ENCODE measurements at regions not wholly inside any gene's neighbourhood (a gene's known extent, or its start where the extent isn't known, plus 50 kb on each side); places are given as distances from the start of the nearest gene placed in this dataset.

DNA sequence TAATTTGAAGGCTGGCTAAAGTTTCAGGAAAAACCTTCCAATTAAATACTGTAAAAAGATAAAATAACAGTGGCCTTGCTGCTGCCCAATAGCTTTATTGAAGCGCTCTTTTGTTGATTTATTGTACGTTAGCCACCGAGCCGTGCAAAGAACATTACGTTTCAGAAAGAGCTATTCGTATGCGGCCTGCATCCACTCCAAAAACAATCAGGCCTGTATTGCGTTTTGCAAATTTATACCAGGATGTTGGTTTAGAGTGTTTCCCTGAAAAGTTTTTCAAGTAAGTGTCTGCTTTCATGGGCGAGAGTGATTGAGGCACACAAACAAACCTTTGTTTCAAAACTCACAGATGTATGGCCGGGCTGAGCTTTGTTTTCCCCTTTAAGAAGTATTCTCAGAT is 257.2 kb upstream of the SALL3 start:
- no peak for DNase-seq (ENCODE audit: low read depth in 2 of 2)

DNA sequence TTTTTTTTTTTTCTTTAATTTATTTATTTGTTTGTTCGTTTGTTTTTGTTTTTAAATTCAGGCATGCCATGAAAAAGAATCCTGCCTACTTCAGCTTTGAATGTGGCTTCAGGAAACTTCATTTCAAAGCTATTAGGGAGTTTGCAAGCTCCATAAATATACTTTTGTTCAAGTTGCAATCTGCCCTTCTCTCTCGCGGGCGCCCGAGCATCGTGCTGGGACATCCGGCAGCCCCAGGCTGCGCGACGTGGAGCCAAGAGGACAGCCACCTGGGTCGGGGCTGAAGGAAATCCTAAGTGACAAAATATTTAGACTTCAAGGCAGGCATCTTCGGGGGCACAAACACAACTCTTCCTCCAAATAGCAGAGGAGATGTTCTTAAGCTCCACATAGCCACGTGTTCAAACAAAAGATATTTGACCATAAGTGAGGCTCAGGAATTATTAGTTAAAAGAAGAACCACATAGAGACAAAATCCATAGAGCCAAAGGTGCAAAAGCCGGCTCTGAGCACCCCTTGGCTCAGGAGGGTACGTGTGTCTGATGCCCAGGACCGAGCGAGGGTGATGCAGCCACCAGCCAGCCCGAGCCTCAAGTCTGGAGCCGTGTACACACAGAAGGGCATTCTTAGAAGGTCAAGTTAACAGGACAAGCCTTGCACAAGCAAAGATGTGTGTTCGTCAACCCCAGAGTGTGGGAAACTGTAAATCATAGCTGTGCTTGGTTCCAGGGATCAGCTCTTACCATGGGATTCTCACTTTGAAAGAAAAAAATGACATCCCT is 256.5 kb upstream of the SALL3 start:
- no peak for DNase-seq (ENCODE audit: low read depth in 2 of 2)

DNA sequence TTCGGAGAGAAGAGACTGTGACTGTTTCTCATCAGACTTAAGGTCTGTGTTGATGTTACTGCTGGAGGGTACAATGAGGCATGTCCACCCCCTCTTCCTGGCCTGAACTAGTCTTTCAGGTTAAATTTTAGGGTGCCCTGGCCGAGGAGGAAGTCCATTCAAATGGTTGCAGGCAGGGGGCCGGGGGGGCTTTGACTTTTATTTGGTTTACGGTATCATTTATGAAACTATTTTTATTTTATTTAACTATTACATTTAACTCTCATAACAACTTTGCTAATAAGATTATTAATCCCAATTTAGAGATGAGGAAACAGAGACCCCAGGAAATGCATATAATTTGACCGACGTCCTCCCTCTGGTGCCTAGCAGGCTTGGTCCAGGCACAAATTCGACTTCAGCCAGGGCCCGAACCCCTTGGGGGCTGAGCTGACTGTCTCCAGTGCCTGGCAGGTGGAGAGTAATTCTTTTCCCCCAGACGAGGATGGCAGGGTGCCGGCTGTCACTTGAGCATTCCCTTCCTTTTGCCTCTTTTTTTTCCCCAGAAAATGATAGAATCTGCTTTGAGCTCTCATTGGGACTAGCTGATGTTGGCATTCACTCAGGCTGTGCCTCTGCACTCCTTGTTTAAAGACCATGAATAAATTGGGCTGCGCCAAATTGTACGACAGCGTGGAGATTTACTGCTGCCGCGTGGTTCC is 255.3 kb upstream of the SALL3 start:
- DNase-seq (ENCODE audit: low read depth in 2 of 2) = no peak

DNA sequence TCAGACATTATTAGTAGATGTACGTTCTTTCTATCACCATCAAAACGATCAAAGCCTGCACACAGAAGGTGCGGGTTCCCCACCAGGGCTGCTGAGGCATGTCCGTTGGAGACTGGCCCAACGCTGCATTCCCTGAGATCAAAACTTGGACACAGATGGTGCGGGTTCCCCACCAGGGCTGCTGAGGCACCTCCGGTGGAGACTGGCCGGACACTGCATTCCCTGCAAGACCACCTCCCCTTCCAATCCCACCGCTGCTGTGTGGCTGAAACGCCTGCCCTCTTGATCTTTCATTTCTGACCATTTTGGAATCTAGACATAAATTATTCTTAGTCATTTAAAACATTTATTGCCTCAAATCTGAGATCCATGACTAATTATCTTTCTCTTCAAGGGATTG is 254.2 kb upstream of the SALL3 start:
- no peak for DNase-seq (ENCODE audit: low read depth in 2 of 2)

DNA sequence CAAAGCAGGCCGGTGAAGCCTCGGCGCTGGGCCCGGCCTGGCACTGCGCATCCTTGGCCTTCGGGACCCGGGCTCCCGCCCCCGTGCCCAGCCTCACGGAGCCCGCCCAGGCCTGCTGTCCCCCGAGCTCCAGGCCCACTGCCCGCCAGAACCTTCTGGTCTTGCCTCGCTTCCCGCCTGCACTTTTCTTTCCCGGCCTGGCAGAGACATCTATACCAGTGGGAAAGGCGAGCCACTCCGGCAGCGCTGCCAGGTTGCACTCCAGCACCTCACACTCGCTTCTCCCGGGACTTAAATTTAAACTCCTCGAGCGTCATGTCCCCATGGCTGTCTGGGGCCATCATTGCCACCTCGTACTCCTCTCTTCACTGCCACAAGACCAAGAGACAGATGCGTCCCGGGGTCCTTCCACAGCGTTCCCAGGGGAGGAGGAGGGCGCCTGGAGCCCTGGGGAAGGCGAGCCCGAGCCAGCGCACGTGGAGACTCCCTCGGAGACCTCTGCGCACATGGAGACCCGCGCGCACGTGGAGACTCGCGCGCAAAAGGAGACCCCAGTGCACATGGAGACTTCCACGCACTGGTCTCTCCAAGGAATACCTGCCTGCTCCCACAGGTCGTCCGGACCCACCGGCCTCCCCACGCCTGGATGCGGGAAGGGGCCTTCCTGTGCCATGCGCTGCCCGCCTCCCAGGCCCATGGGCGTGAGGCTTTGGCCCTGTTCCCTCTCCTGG is 253.1 kb upstream of the SALL3 start:
- no peak for DNase-seq (ENCODE audit: low read depth in 2 of 2)

DNA sequence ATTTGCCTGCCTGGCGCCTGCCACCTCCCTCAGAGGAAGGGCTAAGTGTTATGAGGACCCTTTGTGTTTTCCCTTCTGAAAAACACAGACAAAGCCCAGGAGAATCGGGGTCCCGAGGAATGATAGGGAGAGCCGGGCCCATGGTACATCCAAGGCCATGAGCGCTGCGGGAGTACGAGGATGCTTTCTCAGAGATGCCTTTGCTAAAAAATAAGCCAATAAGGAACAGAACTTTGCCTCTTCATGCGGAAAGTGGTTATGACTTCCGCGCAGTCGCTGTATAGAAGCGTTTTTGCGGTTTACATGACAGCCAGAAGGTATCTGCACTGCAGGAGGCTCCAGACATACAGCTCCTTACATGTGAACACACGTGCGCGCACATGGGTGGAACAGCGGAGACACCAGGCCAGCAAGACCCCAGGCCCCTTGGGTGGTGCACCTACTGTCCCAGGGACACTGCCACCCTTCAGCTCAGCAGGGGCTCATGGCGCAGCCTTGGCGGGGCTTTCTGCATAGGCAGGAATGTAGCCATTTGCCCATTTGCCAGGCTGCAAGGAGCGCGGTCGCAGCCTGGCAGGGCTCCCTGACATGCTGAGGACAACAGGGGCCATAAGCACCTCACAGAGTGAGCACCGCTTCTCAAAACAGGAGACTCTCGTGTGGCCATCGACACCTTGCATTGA is 252.4 kb upstream of the SALL3 start:
- no peak for DNase-seq (ENCODE audit: low read depth in 2 of 2)

DNA sequence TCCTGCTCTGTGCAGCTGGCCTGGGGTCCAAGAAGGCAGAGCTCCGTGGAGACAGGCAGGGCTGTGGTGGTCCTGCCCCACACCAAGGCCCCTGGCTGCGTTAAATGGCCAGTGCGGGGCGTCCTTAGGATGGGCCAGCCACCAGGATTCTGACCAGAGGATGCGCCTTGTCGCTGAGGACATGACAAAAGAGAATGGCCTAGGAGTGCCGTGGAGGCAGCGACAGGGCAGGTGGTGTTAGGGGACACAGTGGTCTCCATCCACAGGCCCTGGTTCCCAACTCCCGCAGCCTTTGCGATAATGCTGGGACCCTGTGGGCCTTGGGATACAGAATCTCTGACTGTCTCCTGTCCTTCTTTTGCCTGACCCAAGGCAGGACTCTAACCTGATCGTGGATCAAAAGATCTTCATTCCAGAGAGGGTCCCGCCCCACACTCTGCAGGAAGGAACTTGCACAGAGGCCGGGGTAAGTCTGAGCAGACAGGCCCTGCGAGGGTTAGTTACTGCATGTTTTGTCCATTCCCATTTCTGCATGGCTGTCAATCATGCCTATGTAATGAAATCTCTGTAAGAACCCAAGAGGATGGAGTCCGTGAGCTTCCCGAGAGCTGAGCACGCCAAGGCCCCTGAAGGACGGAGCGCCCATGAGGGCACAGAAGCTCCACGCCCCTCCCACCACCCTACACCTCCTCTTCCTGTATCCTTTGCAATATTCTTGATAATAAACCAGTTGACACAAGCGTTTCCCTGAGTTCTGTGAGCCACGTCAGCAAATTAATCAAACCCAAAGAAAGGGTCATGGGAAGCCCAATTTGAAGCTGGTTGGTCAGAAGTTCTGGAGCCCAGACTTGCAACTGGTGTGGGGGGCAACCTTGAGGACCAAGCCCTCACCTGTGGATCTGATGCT is 251.5 kb upstream of the SALL3 start:
- no peak for DNase-seq (ENCODE audit: low read depth in 2 of 2)

DNA sequence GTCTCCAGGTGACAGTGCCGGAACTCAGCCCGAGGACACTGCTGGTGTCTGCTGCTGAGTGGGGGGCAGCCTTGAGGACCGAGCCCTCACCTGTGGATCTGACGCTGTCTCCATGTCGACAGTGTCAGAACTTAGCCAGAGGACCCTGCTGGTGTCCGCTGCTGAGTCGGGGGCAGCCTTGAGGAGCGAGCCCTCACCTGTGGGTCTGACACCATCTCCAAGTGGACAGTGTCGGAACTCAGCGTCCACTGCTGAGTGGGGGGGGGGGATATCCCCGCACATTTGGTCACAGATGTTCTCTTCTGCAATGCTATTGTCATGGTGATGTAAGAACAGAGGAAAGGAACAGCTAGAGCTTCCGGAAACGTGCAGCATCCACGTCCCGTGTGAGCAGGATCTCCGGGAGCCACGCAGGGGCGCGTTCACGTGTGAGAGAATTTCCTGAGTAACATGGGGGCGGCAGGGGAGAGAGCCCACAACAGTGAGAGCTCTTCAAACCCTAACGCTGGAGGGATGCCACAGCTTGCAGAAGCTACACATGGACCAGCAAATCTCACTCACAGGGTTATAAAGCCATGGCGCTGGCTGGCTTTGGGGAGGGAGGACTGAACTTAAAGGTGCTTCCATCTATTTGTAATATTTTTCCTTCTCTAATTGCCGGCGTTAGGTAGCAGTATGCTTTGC is 250.7 kb upstream of the SALL3 start:
- no peak for DNase-seq (ENCODE audit: low read depth in 2 of 2)

DNA sequence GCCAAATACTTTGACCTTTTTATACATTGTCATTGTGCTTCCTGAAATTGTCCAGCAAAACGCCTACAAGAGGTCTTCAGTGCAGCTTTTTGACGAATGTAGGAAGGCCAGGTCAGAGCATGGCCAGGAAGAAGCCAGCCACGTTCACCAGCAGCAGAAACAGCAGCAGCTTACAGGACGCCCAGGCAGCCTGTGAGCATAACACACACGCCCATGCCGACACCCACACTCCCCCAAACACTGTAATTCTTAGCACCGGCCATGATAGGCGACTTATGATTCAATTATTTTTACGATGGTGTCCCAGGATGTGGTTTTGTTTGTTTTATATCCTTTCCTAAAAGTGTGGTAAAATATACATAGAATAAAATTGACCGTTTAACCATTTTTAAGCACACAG is 249.1 kb upstream of the SALL3 start:
- no peak for DNase-seq (ENCODE audit: low read depth in 2 of 2)

DNA sequence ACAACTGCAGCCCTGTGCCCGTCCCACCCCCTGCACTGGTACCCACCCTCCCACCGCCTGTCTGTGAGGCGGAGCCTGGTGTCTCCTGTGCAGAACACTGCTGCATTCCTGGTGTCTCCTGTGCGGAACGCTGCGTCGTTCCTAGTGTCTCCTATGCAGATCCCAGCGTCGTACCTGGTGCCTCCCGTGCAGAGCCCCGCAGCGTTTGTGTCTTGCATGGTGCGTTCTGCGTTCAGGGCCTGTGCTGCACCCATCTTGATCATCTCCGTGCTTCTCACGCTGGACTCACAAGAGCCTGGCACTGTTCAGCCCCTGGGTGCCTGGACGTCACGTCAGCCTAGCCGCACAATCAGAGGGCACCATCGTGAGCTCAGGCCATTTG is 248.6 kb upstream of the SALL3 start:
- no peak for DNase-seq (ENCODE audit: low read depth in 2 of 2)

DNA sequence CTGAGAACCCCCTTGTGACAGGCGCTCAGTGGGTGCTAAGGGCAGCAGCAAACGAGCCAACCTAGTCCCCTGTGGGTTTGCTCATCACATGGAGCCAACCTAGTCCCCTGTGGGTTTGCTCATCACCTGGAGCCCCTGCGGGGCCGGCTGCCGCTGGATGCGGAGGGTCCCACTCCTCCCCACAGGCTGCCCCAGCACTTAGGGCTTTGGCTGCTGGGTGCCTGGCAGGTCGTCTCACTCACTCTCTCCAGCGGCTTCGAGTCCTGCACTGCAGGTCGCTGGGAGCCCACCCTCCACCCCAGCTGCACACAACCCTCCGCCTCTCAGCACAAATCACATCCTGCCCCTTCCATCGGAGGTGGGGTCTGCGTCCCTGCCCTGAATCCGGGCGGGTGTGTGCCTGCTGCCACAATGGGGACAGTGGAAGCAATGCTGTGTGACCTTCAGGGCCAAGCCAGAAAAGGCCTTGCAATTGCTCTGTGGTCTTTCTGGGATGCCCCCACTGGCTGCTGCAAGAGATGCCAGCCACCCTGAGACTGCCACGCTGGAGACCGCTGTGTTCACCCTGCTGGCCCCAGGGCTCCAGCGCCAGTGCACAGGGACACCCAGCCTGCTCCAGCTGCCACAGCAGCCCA is 248.1 kb upstream of the SALL3 start:
- DNase-seq (ENCODE audit: low read depth in 2 of 2) = no peak

DNA sequence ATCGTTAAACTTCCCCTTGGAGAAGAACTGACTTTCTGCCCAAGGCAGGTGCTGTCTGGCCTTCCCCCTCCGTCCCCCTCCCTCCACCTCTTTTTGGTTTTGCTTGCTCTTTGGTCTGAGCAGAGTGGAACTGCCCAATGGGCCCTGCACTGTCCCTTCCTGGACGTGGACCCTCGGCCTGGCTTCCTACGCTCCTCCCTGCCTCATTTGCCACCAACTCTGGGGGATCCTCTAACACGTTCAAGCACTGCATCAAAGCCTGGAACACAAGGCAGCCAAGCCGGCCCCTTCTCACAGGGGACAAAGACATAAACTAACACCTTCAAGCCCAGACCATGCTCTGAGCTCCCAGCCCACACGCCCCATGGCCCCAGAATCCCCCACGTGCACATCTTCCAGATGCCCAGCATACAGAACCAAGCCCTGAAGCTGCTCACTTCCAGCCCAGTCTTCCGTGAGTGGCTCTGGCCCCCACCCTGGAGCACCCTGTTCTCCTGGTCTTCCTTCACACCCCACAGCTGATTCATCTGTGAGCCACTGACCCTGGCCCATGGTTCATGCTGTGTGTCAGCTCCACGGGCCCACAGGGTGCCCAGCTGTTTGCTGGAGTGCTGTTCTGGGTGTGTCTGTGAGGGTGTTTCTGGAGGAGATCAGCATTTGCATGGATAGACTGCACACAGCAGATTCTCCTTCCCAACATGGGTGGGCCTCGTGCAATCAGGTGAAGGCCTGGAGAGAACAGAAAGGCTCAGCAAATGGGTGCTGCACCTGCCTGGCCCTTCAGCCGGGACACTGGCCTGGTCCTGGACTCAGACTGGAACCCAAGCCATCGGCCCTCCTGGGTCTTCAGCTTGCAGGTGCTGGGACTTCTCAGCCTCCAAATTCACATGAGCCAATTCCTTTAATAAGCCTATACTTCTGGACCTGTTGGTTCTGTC is 247.1 kb upstream of the SALL3 start:
- no peak for DNase-seq (ENCODE audit: low read depth in 2 of 2)

DNA sequence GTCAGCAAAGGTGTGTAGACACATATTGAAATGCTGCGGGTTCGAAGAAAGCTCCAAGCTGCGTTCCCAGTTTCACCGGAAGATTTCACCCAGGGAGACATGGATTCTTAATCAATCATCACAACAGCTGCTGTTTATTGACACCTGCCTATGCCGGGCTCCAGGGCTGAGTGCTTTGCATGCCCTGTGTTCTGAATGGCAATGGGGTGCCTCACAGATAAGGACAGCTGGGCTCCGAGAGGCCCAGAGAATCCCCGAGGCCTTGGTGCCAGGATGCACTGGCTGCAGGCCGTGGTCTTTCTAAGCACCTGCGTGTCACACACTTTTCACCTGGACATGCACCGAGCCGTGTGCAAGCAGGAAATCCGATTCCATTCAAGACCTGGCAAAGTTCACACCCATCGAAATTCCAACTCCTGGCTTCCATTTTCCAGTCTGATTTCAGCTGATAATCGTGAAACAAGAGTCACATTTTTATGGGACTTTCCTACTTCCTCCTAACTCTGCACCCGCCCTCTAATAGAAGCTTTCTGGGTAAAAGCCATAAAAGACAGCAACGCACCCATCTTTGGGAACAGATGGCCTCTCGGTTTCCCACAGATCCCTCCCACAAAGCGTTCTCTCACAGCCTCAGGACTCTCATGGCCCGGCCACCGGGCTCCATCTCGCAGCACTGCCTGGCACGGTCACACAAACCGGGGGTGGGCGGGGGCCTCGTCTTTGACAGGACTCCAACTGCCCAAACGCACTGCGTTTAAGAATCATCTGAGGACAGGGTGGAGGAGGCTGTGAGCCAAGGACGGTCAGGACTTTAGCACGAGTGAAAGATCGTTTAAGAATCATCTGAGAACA is 245.6 kb upstream of the SALL3 start:
- no peak for DNase-seq (ENCODE audit: low read depth in 2 of 2)

DNA sequence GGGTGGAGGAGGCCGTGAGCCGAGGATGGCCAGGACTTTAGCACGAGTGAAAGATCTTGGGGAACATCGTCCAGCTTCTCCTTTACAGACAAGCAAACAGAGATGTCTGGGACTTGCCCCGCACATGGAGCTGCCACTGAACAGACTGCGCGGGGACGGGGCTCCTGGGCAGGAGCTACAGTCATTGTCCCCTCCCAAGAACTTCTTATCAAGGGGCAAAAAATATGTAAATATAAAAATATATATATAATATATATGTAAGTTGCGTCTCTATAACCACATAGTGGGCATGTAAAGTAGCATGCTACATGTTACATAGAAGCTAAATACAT is 245.0 kb upstream of the SALL3 start:
- no peak for DNase-seq (ENCODE audit: low read depth in 2 of 2)

DNA sequence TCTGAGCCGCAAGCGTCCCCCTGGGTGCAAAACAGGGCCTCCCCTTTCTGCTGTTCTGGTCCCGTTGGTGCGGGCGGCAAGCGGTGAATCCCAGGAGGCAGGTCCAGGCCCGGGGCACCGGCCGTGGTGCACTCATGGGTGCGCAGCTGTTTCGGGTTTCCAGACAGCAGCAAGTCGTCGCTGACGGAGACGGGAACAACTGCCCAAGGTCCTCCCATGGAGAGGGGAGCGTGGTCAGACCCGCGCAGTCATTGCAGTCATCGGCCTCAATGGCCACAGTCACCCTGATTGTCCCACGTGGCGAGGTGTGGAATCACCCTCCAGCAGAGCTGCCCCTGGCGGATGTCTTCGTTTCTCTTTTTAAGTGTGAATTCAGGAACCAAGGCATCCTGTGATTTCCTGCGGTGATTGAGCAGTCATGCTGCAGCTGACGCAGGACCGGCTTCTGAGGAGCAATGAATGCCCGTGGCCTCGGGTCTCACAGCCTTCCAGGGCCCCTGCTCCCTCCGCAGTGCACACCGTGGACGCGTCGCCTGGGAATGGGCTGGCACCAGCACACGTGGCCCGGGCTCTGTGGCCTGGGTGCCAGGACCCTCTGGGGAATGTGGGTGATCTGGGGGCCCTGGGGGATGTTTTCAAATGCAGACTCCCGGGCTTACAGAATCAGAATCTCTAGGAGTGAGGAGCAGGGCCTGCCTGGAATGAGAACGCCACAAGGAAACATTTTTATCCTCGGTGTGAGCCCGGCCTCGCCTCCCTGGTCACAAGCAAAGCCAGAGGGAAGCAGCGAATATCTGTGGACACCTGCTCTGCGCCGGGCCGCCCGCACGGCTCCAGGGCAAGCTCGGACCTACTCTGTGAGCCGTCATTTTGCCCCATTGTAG is 244.2 kb upstream of the SALL3 start:
- no peak for DNase-seq (ENCODE audit: low read depth in 2 of 2)

DNA sequence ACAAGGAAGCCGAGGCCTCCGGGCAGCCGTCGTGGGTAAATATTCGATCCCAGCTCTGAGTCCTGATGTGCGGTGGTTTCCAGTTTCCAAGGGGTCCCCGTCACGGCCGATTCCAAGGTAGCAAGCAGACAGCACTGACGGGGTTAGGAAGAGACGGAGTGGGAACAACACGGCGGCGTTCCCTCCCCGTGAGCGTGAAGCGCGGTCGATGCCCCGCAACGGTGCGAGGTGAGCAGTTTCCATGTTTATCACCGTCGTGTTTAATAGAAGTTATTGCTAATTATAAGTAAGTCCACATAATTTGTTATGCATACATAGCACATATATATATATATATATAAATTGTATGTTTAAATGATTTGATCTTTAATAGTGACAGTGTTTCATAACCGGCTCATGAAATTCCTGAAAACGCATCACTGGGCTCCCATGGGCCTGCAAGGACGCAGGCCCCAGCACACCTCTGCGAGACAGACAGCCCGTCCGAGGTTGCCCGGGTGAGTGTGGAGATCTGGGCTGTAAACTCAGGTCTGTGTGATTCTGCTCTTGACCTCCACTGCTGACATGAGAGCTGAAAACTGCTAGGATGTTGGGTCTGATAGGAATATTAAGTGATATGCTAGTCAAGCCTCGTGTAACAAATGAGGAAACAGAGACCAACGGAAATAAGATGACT is 243.5 kb upstream of the SALL3 start:
- no peak for DNase-seq (ENCODE audit: low read depth in 2 of 2)

Data from stimulated activated CD8-positive, alpha-beta memory T cell treated with anti-CD3 and anti-CD28 coated beads, Interleukin-2, amount 100 ng/mL, for 48 hours (primary cell).